GM21515 (cell line): ENCODE measurements at regions not wholly inside any gene's neighbourhood (a gene's known extent, or its start where the extent isn't known, plus 50 kb on each side); places are given as distances from the start of the nearest gene placed in this dataset.
"Not testable (repeated sequence)": the region's sequence is repeated elsewhere in the genome, so short reads cannot be mapped to it uniquely, and the experiment has no call there.

Experiments
- ATAC-seq: cut with Tn5 transposase; IDR thresholded peaks from one replicate; pipeline ENCODE4 v1.9.1; 2021; ENCODE audit not compliant: unreplicated experiment

- no peak for ATAC-seq
Observed at GRCh38 chr10:78335691-78336401, 302.2 kb downstream of the RPS24 start.

- ATAC-seq = no peak
Observed at GRCh38 chr10:78336402-78336791, 302.7 kb downstream of the RPS24 start.

- ATAC-seq = no peak
Observed at GRCh38 chr10:78337016-78337415, 303.4 kb downstream of the RPS24 start.

GRCh38 chr10:78337646-78338391 is 304.2 kb downstream of the RPS24 start:
- no peak for ATAC-seq

GRCh38 chr10:78338717-78339116 is 305.1 kb downstream of the RPS24 start:
- no peak for ATAC-seq

GRCh38 chr10:78339251-78339650 is 305.6 kb downstream of the RPS24 start:
- ATAC-seq = no peak

- ATAC-seq = no peak
Observed at GRCh38 chr10:78341953-78342614, 308.4 kb downstream of the RPS24 start.

GRCh38 chr10:78342827-78343653 is 309.4 kb downstream of the RPS24 start:
- no peak for ATAC-seq

- ATAC-seq = not testable (repeated sequence)
Observed at GRCh38 chr10:78344257-78344656, 310.6 kb downstream of the RPS24 start.

GRCh38 chr10:78345515-78345914 is 311.9 kb downstream of the RPS24 start:
- not testable (repeated sequence) for ATAC-seq

GRCh38 chr10:78346721-78347120 is 313.1 kb downstream of the RPS24 start:
- no peak for ATAC-seq

GRCh38 chr10:78348411-78349164 is 314.9 kb downstream of the RPS24 start:
- ATAC-seq = no peak

GRCh38 chr10:78349165-78349516 is 315.5 kb downstream of the RPS24 start:
- no peak for ATAC-seq

GRCh38 chr10:78349911-78350663 is 316.4 kb downstream of the RPS24 start:
- no peak for ATAC-seq

- ATAC-seq = no peak
Observed at GRCh38 chr10:78351283-78351682, 317.6 kb downstream of the RPS24 start.

- no peak for ATAC-seq
Observed at GRCh38 chr10:78351809-78352208, 318.1 kb downstream of the RPS24 start.

- no peak for ATAC-seq
Observed at GRCh38 chr10:78353636-78354035, 320.0 kb downstream of the RPS24 start.

GRCh38 chr10:78354101-78354500 is 320.4 kb downstream of the RPS24 start:
- no peak for ATAC-seq

GRCh38 chr10:78356291-78356900 is 322.7 kb downstream of the RPS24 start:
- no peak for ATAC-seq
